ENCODE measurements at regions not wholly inside any gene's neighbourhood (a gene's known extent, or its start where the extent isn't known, plus 50 kb on each side); places are given as distances from the start of the nearest gene placed in this dataset.
A peak's percentile ranks its signal among the peaks of the same experiment; 100 is the strongest.

DNA sequence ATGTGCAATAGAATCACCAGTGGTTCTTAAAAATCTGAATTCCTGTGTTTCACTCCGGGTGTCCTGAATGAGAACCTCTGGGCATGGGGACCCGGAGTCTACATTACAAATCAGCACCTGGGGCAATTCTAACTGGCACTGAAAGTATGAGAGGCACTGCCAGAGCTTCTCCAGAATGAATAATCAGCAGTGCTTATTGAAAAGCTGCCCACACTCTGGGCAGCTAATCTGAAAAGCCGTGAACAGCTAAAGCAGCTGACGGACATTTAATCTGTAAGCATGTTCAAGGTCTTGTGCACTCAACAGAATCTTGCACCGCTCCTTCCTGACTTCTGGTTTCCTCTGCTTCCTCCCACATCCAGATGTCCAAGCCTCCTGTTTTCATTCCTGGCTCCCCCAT lies 113.3 kb upstream of the KIF5B start:
- no peak for DNase-seq (ENCODE audit: low read depth)

DNA sequence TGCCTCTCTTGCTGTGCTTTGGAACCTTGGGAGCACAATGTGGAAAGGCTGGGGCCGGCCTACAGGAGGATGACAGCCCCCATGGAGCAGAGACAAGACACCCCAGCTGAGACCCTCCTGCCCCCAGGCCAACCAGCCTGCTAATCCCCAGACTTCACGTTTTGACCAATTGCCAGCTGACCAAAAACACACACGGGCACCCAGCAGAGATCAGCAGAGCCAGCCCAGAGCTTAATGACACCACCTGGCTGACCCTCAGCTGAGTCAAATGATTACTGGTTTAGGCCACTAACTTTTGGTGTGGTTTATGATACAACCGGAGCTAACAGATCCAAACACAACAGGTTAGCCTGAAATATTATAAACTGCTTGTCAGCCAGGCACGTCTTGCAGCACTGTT lies 111.2 kb upstream of the KIF5B start:
- no peak for DNase-seq (ENCODE audit: low read depth)

DNA sequence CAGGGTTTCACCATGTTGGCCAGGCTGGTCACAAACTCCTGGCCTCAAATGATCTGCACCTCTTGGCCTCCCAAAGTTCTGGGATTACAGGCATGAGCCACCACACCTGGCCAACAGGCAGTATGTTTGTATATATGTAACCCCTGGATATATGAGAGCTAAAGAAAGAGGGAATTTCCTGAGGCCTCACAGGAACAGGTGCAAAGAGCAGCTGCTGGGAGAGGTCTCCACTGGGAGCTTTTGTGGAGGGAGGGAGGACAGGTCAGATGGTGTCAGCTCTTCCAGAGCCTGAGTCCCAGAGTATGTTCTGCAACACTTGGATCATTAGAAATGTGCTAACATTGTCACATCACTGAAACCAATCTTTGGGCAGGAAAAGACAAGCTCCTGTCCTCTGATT lies 110.1 kb upstream of the KIF5B start:
- DNase-seq (ENCODE audit: low read depth) = no peak

DNA sequence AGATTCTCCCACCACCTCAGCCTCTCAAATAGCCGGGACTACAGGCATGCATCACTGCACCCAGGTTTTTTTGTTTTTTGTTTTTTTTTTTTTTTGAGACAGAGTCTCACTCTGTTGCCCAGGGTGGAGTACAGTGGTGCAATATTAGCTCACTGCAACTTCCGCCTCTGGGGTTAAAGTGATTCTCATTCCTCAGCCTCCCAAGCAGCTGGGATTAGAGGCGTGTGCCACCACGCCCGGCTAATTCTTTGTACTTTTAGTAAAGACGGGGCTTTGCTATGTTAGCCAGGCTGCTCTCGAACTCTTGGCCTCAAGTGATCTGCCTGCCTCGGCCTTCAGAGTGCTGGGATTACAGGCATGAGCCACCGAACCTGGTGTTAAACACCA lies 107.5 kb upstream of the KIF5B start:
- DNase-seq (ENCODE audit: low read depth) = no peak

DNA sequence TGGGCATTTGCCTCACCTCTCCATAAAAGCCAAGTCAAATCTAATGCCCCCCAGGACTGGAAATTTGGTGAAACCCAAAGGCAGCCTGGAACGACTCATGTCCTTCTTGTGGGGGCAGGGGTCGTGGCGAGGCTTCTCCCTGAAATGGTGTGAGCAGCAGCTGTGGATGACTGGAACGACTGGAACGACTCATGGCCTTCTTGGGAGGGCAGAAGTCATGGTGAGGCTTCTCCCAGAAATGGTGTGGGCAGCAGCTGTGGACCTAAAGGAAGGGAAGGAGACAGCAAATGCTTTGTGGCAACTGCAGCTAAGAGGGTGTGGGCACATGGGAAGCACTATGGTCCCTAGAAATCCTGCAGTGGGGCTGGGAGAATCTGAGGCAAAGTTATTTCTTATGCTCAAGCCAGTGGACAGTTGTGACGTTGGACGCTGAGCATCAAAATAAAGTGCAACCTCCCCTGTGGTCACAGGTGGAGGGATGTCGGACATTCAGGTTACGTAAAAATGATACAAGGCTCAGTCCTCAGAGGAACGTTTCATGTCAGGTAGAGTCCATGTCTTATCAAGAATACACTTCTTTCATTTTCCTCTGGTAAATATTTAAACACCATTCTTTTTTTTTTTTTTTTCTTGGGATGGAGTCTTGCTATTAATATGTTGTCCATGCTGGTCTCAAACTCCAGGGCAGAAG lies 107.0 kb upstream of the KIF5B start:
- DNase-seq (ENCODE audit: low read depth) = no peak

DNA sequence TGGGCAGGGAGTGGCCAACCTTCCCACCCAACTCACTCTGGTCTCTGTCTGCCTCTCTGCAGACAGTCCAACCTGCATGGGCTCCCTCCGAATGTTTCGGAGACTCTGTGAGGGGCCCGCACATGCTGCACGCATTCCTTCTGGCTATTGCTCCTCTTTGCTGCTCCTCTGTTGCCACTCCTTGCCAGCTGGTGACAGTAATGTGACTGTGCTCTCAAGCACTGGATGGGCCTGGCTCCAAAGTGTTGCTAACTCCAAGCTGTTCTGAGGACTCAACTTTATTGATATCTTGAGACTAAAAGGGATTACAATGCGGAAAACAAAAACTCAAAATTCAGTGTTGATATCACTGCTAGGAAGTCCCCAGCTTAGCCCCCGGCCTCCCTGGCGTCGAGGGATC lies 105.4 kb upstream of the KIF5B start:
- DNase-seq (ENCODE audit: low read depth) = no peak

DNA sequence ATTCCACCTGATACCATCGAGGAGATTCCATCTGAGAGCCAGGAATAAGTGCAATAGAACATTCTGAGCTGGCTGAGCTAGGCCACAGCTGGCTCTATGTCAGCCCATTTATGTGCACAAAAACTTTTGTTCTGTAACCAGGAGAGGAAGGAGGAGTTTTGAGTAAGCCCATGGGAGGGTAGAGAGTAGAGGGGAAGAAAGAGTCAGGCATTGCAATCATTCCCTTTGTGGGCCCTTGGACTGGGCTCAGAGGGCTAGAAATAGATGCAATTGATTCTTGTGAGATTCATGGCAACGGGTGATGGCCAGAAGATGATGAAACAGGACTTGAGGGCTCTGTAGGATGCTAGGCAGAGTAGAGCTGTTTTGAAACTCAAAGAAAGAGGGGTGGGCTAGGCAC lies 104.6 kb upstream of the KIF5B start:
- DNase-seq (ENCODE audit: low read depth) = no peak

DNA sequence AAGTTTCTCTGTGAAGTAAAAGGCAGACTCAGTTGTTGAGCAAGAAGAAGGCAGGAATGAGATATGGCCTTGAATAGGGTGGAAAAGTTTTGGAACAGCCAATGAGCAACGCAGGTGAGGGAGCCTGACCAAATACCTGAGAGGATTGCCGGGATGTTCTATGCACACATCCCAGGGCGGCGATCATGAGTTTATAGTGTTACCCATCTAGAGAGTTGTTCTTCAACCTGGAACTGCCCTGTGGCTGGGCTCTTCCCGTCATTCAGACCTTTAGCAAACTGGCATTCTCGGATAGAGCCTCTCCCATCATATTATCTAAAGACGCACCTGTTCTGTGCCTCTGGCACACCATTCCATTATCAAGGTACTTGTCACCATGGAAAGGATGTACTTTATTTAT lies 103.0 kb upstream of the KIF5B start:
- DNase-seq (ENCODE audit: low read depth) = no peak

DNA sequence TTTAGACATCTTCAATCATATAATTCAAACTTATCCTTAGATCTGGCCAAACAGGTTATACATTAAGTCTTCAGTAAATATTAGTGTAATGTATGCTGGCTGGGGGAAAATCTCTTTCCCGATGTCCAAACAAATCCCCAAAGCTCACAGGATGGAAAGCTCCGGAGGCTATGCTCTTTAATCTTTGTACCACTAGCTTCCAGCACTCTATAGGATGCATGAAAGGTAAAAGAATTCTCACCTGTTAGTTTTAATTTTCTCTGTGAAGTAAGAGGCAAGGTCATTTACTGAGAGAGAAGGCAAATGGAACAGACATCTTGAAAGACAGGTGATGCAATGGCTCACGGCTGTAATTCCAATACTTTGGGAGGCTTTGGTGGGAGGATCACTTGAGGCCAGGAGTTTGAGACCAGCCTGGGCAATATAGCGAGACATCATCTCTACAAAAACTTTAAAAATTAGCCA lies 99.8 kb upstream of the KIF5B start:
- no peak for DNase-seq (ENCODE audit: low read depth)

DNA sequence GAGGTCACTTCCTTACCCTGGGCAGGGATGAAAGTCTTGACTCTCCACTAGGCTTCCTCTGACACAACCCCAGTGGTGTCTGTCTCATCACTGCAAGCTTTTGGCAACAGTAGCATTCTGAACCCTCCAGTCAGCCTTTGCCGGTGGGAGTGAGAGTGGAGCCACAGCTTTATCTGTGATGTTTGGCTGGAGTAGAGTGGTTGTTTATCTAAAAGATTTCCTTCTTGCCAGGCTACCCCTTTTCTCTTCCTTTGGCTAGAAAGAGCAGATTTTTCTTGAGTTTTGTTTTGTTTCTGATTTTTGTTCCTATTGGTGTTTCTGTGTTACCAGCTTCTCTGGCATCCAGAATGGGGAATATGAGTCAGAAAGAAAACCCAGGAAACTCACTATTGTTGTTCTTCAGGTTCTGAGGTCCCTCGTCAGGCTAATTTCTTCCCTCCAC lies 98.9 kb upstream of the KIF5B start:
- DNase-seq (ENCODE audit: low read depth) = no peak

DNA sequence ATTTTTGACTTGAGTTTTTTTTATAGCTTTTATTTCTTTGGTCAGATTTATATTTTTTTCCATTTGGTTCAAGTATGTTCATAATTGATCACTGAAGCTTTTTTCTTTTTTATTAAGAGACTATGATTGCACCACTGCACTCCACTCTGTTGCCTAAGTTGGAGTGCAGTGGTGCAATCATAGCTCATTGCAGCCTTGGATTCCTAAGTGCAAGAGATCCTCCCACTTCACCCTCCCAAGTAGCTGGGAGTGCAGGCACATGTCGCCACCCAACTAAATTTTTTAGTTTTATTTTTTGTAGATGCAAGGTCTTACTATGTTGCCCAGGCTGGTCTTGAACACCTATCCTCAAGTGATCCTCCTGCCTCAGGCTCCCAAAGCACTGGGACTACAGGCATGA lies 97.7 kb upstream of the KIF5B start:
- no peak for DNase-seq (ENCODE audit: low read depth)

DNA sequence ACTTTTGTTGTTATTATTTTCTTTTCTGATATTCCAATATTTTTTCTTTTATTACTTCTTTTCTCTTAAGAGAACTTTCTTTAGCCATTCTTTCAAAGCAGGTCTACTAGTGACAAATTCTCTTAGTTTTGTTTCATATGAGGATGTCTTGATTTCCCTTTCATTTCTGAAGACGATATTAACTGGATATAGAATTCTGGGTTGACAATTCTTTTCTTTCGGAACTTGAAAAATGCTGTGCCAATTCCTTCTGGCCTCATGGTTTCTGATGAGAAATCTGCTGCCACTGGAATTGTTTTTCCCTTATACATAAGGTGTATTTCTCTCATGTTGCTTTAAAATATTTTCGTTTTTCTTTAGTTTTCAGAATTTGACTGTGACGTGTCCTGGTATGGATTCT lies 97.0 kb upstream of the KIF5B start:
- no peak for DNase-seq (ENCODE audit: low read depth)

DNA sequence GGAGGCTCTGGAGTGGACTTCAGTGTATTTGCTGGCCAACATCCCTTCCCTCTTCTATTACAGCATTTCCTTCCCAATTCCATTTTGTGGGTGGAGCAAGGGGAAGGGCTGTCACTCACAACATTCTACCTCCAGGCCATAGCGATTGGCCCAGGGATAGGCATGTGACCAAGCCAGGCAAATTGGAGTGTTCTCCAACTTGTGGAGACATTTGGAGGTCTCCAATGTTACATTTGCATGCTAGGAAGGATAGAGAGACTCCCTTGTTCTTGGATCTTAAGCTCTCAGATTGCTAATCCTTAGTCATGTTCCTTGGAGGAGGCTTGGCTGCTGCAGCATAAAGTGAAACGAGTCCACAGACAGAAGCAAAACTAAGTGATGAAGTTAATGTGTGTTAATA lies 95.6 kb upstream of the KIF5B start:
- no peak for DNase-seq (ENCODE audit: low read depth)

DNA sequence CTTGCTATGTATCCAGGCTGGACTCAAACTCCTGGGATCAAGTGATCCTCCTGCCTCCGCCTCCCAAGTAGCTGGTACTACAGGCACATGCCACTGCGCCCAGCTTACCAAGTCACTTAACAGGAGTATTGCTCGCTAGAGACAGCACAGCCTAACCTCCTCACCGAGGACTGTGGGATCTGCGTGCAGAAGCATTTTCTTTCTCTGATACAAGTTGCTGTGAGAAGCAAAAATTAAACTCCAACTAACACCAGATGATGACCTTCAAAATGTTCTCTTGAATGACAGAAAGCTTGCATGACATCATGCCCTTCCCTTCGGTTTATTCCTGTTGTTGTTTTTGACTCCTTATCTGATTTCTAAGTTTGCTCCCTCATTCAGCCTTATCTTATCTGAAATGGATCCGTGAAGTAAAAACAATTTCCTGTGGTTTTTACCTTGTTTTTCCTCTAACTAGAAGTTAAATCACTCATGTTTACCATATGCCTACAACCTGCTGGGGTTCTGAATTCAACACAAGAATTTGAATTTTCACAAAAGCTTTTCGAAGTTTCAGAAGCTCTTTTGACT lies 94.4 kb upstream of the KIF5B start:
- no peak for DNase-seq (ENCODE audit: low read depth)

DNA sequence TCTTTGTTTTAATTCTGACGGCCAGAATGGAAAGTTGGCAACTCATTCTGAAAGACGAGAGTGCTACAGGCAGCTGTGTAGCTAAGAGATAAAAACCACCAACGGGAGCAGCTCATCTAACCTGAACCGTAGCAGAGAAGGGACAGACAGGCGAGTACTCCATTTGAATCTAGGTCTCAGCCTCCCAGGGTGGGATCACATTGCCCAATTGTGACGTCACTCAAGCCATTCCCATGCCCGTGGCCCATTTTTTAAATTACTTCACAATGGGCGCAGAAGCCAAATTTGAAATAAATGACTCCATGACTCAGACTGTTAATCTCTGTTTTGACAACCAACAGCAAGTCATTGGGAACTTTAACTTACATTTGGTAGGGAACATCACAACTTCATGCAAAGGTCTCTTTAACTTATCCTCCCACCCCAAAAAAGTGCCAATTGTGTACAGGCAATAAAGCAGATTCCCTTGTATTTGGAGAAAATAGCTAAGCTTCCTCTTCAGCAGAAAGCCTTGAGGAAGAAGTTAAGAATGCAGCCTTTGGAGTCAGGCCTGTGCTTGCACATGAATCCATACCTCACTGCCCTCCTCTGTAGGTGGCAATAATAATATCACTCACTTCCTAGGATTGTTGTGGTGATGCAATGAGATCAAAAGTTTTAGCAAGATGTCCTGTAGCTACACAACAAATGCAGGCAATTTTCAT lies 93.2 kb upstream of the KIF5B start:
- peak; percentile 76 for DNase-seq (ENCODE audit: low read depth)

DNA sequence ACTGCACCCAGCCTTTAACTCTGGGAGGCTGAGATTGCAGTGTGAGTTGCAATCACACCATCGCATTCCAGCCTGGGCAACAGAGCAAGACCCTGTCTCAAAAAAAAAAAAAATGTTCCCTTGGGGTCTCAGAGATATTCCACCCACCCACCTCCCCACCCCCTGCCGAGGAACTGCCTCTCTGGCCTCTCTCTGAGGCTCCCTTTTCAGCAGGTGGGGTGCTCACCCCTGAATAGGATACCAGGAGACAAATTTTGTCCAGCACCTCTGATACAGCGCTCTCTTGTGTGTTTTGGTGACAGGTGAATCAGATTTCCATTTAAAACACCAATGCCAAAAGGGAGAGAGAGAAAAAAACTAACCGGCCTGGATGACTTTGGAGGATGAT lies 92.6 kb upstream of the KIF5B start:
- DNase-seq (ENCODE audit: low read depth) = no peak

DNA sequence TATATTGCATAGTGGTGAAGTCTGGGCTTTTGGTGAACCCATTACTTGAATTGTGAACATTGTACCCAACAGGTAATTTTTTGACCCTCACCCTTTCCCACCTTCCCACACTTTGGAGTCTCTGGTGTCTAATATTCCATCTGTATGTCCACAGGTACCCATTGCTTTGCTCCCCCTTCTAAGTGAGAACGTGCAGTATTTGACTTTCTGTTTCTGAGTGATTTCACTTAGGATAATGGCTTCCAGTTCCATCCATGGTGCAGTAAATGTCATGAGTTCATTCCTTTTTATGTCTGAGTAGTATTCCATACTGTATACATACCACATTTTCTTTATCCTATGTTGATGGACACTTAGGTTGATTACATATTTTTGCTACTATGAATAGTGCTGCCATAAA lies 91.5 kb upstream of the KIF5B start:
- DNase-seq (ENCODE audit: low read depth) = no peak

DNA sequence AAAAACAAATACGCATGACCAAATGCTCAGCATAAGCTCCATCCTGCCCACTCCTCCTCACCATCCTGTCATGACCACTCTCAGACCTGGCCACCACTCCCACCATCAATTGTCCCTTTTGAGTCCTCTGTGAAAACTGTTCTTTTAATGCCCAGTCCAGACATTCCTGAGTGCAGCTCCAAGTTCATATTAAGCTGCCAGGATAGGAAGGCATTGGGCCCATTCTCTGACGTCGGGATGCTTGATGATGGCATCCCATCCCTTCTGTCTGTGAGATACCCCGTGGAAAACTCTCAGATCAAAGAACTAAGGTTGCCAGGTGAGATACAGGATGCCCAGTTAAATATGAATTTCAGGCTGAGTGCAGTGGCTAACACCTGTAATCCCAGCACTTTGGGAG lies 89.9 kb upstream of the KIF5B start:
- no peak for DNase-seq (ENCODE audit: low read depth)

DNA sequence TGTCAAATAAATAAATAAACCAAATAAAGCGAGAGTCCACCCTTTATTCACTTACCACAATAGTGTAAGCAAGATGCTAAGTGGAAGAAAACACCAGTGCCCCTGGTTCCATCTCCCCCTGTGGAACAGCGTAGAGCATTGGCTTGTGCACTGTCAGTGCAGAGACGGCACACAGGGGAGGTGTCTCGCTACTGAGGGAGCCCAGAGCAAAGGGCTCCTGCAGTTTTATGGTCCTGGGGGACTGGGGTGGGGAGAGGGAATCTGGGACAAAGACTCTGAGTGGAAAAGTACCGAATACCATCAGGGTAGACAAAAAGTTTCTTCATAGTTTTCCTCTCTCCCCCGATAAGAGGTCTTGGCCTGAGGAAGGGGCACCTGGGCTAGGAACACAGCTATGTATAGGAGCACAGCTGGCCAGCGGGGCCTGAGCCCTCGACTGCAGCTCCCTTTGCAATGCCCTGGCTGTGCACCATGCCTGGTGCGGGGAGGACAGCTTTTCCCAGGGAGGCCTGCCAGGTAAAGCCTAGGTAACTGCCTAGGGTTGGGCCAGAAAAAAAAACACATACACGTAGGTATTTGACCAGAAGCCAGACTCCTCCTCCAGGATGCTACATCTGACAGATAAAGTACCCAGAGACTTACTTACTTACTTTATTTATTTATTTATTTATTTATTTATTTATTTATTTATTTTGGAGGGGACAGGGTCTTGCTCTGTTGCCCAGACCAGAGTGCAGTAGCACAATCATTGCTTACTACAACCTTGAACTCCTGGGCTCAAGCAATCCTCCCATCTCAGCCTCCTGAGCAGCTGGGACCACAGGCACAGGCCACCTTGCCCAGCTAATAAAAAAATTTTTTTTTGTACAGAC lies 88.8 kb upstream of the KIF5B start:
- DNase-seq (ENCODE audit: low read depth) = no peak

DNA sequence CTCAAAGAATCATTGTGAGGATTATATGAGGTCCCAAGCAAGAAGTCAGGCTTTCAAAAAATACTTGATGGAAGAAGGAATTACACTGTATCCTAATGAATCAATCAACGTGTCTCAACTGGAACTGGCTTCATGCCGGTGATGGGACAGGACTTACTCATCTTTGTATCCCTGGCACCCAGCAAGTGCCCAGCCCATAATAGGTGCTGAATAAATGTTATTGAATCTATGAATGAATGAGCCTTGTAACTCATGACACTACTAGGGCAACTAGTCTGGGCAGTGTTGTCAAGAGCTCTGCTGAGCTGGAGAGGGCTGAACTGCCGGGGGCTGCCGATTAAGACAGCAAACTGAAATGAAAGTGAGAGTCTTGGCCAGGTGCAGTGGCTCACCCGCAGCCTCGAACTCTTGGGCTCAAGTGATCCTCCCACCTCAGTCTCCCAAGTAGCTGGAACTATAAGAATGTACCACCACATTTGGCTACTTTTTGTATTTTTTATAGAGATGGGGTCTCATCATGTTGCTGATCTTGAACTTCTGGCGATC lies 87.2 kb upstream of the KIF5B start:
- no peak for DNase-seq (ENCODE audit: low read depth)

DNA sequence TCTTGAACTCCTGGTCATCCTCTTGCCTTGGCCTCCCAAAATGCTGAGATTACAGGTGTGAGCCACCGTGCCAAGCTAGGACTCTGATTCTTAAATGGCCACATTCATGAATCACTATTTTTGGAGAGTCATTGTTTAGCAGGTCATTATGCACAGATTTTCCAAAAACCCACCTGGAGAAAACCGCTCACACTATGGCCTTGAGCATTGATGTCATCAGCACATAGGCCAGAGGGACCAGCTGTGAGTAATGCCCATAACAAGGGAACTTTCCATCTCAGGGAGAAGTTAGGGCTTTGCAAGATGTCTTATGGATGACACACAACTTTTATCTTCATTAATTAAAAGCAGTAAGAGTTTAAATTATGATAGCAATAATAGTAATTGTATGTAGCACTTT lies 86.4 kb upstream of the KIF5B start:
- no peak for DNase-seq (ENCODE audit: low read depth)

Measured in forelimb muscle (tissue), 1 donor.